ENCODE measurements at regions not wholly inside any gene's neighbourhood (a gene's known extent, or its start where the extent isn't known, plus 50 kb on each side); places are given as distances from the start of the nearest gene placed in this dataset.

- H3K9ac ChIP-seq (ENCODE audit: low read length), result no peak overlapping the region
- H3K9me2 ChIP-seq (ENCODE audit: insufficient read depth), result no peaks in the 10 kb centered on the region
- no peak overlapping the region for H3K27ac ChIP-seq (ENCODE audit: low read depth, low read length)
- TF ChIP-seq SIN3A (IDR thresholded peaks at IDR 0.05; ENCODE audit: low read depth) (no peak), ZBTB33 (IDR thresholded peaks at IDR 0.05; ENCODE audit: extremely low read depth, insufficient replicate concordance, low read length) (no peak), ELF1 (IDR thresholded peaks at IDR 0.05; ENCODE audit: borderline replicate concordance, low read depth) (no peak), CTCF (IDR thresholded peaks at IDR 0.05 in 2 of 3, conservative IDR thresholded peaks at IDR 0.05 in 1 of 3; ENCODE audit: borderline replicate concordance in 1 of 3, insufficient read depth in 1 of 3, low read depth in 2 of 3, low read length in 2 of 3) (no peak), ATF3 (IDR thresholded peaks at IDR 0.05) (no peak), FOSL1 (IDR thresholded peaks at IDR 0.05; ENCODE audit: low read depth) (no peak), MAX (IDR thresholded peaks at IDR 0.05) (no peak), ZNF274 (IDR thresholded peaks at IDR 0.05; ENCODE audit: low read depth, low read length) (no peak), EZH2 (IDR thresholded peaks at IDR 0.05) (no peak), CEBPB (IDR thresholded peaks at IDR 0.05; ENCODE audit: low read depth) (no peak), EGR1 (IDR thresholded peaks at IDR 0.05; ENCODE audit: low read depth) (no peak)
- no peak overlapping the region for H3K4me3 ChIP-seq (replicated peaks in 1 of 2; ENCODE audit: low read depth in 1 of 2, low read length in 2 of 2)
- no peaks in the 10 kb centered on the region for H3K4me1 ChIP-seq (ENCODE audit: control insufficient read depth in 1 of 2, insufficient read depth in 2 of 2, low read length in 2 of 2)
- intact Hi-C loops (cut with micrococcal nuclease), result no loop called here
- CTCF ChIA-PET, result no interaction called here
- no TSS peak for BruUV-seq (replicated peaks)
- ATAC-seq, result no peak
- H3K36me3 ChIP-seq (ENCODE audit: control insufficient read depth in 1 of 2, insufficient read depth in 2 of 2, low read length in 2 of 2), result no peaks in the 10 kb centered on the region
- H4K20me1 ChIP-seq (ENCODE audit: insufficient read depth), result no peaks in the 10 kb centered on the region; the same call in 1 of the 2 replicates
- RAD21 ChIA-PET (ENCODE audit: low non-redundant PET in 1 of 2, low total read pairs in 2 of 2, uncharacterized antibody in 2 of 2, unreplicated experiment in 2 of 2), result no interaction called here
- H3K4me2 ChIP-seq (ENCODE audit: low read length), result no peak overlapping the region
- H2AFZ ChIP-seq (ENCODE audit: low read depth, low read length, poor library complexity, severe bottlenecking), result no peak overlapping the region
- peaks cover 0 to 16% of the 10 kb centered on the region in 2 experiments for H3K9me3 ChIP-seq (ENCODE audit: control insufficient read depth in 1 of 2, insufficient read depth in 1 of 2, low read depth in 1 of 2, low read length in 2 of 2)
- H3K27me3 ChIP-seq (ENCODE audit: insufficient read depth, low read length), result no peaks in the 10 kb centered on the region
- POLR2A ChIA-PET, result no interaction called here
- no peak for DNase-seq (ENCODE audit: low read depth, low spot score)
- H3K79me2 ChIP-seq (ENCODE audit: insufficient read depth, low read length), result no peaks in the 10 kb centered on the region
Measured at GRCh38 chr18:66731890-66732289, 128.0 kb upstream of the CDH19 start.

Data from HCT116 (cell line).